Ovary (tissue), 7 donors: ENCODE measurements at regions not wholly inside any gene's neighbourhood (a gene's known extent, or its start where the extent isn't known, plus 50 kb on each side); places are given as distances from the start of the nearest gene placed in this dataset.

Source experiments
- DNase-seq, 5 donors: peaks; one replicate each; pipeline ENCODE4 v3.0.0-alpha.2; 2019 to 2020
- H3K27ac ChIP-seq, 2 donors: fragments of 200-600 bp; one replicate each; pipeline versions ENCODE4 v1.5.1 to v1.8.0; 2019 to 2022
- H3K27me3 ChIP-seq: fragments of 200-600 bp; one replicate; pipeline ENCODE4 v1.8.0; 2022
- H3K36me3 ChIP-seq: fragments of 200-600 bp; sonication (generic); one replicate; pipeline ENCODE4 v1.5.1; 2019
- H3K4me1 ChIP-seq: one replicate; pipeline ENCODE4 v1.8.1; 2013; ENCODE audit warnings: mild to moderate bottlenecking, moderate library complexity; ENCODE audit not compliant: insufficient read depth
- H3K4me3 ChIP-seq: fragments of 200-600 bp; sonication (generic); one replicate; pipeline ENCODE4 v1.5.1; 2017
- H3K9me3 ChIP-seq, 2 donors: fragments of 200-600 bp in 1 of 2; sonication (generic) in 1 of 2; one replicate each; pipeline versions ENCODE4 v1.5.1 to v1.8.1; 2013 to 2019; ENCODE audit warnings: mild to moderate bottlenecking in 1 of 2, moderate library complexity in 1 of 2
- EP300 ChIP-seq: sonication (generic); formaldehyde crosslinking; IDR thresholded peaks from one replicate; pipeline ENCODE4 v1.6.1; 2017; ENCODE audit warnings: antibody characterized with exemption
- POLR2A ChIP-seq: fragments of 450-650 bp; IDR thresholded peaks from one replicate; pipeline ENCODE4 v1.6.1; 2017; ENCODE audit warnings: antibody characterized with exemption, mild to moderate bottlenecking, moderate library complexity
- WGBS, 3 donors: extraction: QIAGEN DNeasy Blood & Tissue Kit in 1 of 3; methylation state at CpG; one replicate each; pipeline versions ENCODE4 v1.1.5 to v1.1.7; 2013 to 2017; 5-methylcytosine and 5-hydroxymethylcytosine counted together
- intact Hi-C, 4 donors: fragments of 100-400 bp; cut with DNase I; formaldehyde crosslinking; loops; one replicate each; pipeline versions ENCODE4 v1.11.0 to v1.15.1; 2022 to 2023
- TF ChIP-seq, protein P1 (sequence below), 3 donors: fragments of 450-650 bp in 2 of 3; fragments of 200-600 bp in 1 of 3; IDR thresholded peaks; one replicate each; pipeline versions ENCODE4 v1.5.1 to v1.8.0; 2016 to 2022; ENCODE audit warnings: antibody characterized with exemption in 3 of 3, mild to moderate bottlenecking in 1 of 3
- donor health status: DM: no; HTN: no; CAD: no; lungs with moderate emphysema.
- donor health status: DM: no; HTN: no; CAD: no.
- donor health status: Bipolar disorder and iron deficiency.
- donor health status: DM: no; HTN: no; CAD: no.
- donor health status: DM: yes; HTN: yes; CAD: no.

DNA sequence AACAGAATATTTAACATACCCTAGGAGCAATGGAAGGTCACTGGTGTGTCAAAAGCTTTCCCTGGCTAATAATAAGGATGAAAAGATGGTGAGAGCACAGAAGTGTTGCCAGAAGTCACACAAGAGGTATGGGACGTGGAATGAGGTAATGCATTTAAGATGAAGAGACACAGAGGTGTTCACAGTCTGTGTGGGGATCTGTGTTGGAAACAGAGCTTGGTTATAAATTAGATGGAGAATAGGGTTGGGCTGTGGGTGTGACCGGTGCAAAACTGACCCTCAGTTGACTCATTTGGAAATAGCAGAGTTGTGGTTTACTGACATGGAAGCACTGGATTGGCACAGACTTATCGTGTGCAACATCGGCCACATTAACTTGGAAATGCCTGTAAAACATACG lies 372.5 kb downstream of the SATB2 start:
- intact Hi-C loops: no loop called here
- WGBS, 3 donors: 83 to 87% (median 83%) methylated on average over 5 of the region's 5 CpGs

DNA sequence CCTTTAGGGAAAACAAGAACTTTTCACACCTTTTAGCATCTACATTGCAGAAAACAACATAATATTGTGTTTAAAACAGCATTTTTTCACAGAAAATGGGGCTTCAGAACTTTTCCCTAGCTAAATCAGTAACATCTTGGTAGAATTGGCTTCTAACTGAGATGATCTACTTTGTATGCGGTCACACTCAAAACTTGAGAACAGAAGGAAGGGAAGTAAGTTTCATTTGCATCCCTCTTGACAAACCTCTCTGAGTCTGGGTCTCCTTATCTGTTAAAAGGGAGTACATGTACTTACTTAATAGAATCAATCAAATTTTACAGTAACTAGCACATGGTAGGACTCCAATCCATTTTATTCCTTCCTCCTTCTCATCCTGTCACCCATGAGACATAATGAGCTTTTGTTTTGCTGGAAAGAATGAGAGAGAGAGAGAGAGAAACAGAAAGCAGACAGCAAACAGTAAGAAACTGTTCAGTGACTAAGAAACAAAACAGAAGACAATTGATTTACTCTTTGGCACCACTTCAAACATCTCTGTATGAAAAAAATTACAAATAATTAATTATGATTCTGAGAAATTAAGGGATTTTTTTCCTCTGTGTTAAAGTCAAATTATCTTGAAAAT lies 387.3 kb downstream of the SATB2 start:
- no peaks in the 10 kb centered on the region for H3K9me3 ChIP-seq
- intact Hi-C loops: no loop called here
- no peaks in the 10 kb centered on the region for H3K36me3 ChIP-seq
- DNase-seq: no peak
- WGBS, 3 donors: 75 to 77% (median 76%) methylated on average over 1 of the region's 1 CpG
- no peak overlapping the region for H3K4me3 ChIP-seq
- TF ChIP-seq, protein P1, sequence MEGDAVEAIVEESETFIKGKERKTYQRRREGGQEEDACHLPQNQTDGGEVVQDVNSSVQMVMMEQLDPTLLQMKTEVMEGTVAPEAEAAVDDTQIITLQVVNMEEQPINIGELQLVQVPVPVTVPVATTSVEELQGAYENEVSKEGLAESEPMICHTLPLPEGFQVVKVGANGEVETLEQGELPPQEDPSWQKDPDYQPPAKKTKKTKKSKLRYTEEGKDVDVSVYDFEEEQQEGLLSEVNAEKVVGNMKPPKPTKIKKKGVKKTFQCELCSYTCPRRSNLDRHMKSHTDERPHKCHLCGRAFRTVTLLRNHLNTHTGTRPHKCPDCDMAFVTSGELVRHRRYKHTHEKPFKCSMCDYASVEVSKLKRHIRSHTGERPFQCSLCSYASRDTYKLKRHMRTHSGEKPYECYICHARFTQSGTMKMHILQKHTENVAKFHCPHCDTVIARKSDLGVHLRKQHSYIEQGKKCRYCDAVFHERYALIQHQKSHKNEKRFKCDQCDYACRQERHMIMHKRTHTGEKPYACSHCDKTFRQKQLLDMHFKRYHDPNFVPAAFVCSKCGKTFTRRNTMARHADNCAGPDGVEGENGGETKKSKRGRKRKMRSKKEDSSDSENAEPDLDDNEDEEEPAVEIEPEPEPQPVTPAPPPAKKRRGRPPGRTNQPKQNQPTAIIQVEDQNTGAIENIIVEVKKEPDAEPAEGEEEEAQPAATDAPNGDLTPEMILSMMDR (IDR thresholded peaks at IDR 0.05): no peak
- TF ChIP-seq POLR2A (no peak), EP300 (no peak)
- no peaks in the 10 kb centered on the region for H3K4me1 ChIP-seq
- no peak overlapping the region for H3K27ac ChIP-seq
- no peaks in the 10 kb centered on the region for H3K27me3 ChIP-seq

More for the DNA sequence above, 372.5 kb downstream of the SATB2 start:
- no peak overlapping the region for H3K27ac ChIP-seq
- H3K4me1 ChIP-seq: no peaks in the 10 kb centered on the region
- no peaks in the 10 kb centered on the region for H3K27me3 ChIP-seq
- H3K9me3 ChIP-seq: no peaks in the 10 kb centered on the region
- H3K4me3 ChIP-seq: no peak overlapping the region
- TF ChIP-seq, protein P1 (IDR thresholded peaks at IDR 0.05): no peak
- TF ChIP-seq EP300 (no peak), POLR2A (no peak)
- H3K36me3 ChIP-seq: no peaks in the 10 kb centered on the region
- DNase-seq: no peak

DNA sequence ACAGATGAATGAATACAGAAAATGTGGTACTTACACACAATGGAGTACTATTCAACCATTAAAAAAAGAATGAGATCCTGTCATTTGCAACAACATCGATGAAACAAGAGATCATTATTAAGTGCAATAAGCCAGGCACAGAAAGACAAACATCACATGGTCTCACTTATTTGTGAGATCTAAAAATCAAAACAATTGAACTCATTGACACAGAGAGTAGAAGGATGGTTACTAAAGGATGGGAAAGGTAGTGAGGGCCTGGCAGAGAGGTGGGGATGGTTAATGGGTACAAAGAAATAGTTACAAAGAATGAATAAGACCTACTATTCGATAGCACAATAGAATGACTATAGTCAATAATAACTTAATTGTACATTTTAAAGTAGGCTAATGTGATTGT lies 393.5 kb downstream of the SATB2 start:
- Histone ChIP-seq H3K36me3 (no peaks in the 10 kb centered on the region), H3K4me1 (no peaks in the 10 kb centered on the region), H3K27ac (no peak overlapping the region), H3K4me3 (no peak overlapping the region), H3K9me3 (no peaks in the 10 kb centered on the region), H3K27me3 (no peaks in the 10 kb centered on the region)
- intact Hi-C loops: no loop called here
- DNase-seq: no peak
- TF ChIP-seq EP300: no peak
- TF ChIP-seq, protein P1 (IDR thresholded peaks at IDR 0.05): no peak
- TF ChIP-seq POLR2A: no peak
- 90 to 95% (median 93%) methylated on average over 2 of the region's 2 CpGs for WGBS, 3 donors

DNA sequence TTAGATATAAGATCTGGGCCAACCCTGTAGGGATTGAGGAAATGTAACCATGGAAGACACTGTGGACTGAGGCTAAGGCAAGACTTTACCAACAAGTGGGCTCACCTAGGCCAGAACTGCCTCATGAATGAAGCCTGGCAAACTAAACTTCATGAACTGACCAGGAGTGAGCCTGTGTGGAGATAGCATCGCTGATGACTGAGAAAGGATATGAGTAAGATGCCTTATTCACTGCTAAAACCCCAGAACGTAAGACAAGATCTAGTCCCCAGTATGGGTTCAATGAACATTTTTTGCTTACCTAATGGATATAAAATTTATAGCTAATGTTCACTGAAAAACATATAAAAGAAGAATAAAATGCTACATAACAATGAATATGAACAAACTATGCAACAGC lies 399.8 kb downstream of the SATB2 start:
- Histone ChIP-seq H3K27ac (no peak overlapping the region), H3K36me3 (no peaks in the 10 kb centered on the region), H3K4me3 (no peak overlapping the region), H3K4me1 (no peaks in the 10 kb centered on the region), H3K27me3 (no peaks in the 10 kb centered on the region), H3K9me3 (no peaks in the 10 kb centered on the region)
- no peak for TF ChIP-seq POLR2A
- TF ChIP-seq, protein P1 (IDR thresholded peaks at IDR 0.05): no peak
- TF ChIP-seq EP300: no peak
- intact Hi-C loops: loop anchor here in 1 of 4 donors (5.0 kb wide), 1 partner anchor 1621 kb away; the partner anchor contains the start of gene SF3B1
- DNase-seq: no peak
- 88 to 93% (median 90%) methylated on average over 2 of the region's 2 CpGs for WGBS, 3 donors
